DMS53 (cell line): ENCODE measurements at regions not wholly inside any gene's neighbourhood (a gene's known extent, or its start where the extent isn't known, plus 50 kb on each side); places are given as distances from the start of the nearest gene placed in this dataset.

Source experiments
- DNase-seq: peaks from one replicate; lab custom pipeline; 2025; lab: John Stamatoyannopoulos, UW

- no peak for DNase-seq
These were observed 211.7 kb downstream of the LIG4 start for GRCh38 chr13:108003626-108004025.

DNA sequence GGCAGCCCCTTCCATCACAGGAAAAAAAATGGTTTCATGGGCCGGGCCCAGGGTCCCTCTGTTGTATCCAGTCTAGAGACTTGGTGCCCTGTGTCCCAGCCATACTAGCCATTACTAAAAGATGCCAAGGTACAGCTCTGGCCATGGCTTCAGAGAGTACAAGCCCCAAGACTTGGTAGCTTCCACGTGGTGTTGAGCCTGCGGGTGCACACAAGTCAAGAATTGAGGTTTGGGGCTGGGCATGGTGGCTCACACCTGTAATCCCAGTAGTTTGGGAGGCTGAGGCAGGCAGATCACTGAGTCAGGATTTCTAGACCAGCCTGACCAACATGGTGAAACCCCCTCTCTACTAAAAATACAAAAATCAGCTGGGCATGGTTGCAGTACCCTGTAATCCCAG is 214.3 kb downstream of the LIG4 start:
- no peak for DNase-seq

GRCh38 chr13:107999751-108000150 is 215.6 kb downstream of the LIG4 start:
- DNase-seq, result no peak

- DNase-seq, result no peak
These were observed 221.2 kb downstream of the LIG4 start for GRCh38 chr13:107994137-107994536.

DNA sequence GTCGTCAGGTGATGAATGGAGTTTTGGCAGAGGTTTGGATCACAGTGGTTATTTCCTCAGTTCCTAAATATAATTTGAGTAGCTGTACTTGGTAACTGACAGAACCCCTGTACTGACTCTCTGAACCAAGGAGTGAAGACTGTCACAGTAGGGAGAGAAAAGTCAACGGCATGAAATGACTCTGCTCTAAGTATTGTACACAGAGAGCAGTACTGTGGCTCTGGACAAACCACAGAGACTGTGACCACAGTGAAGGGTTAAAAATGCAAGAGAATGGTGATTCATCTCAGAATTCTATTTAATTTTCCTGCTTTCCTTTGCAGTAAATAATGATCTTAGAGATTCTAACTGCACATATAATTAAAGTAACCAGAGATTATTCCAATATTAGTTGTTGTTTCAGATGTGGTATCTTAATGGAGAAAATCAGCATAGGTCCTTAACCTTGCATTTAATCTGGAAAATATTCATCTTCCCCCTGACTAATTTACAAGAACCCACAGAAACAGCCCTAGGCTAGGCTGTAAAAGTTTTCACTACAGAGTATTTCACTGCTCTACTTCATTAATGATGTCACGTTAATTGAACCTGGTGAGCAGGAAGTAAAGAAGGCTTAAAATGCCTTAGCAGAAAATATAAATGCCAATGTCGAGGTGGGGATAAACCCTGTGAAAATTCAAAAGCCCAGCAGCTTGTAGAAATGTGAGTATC is 221.9 kb downstream of the LIG4 start:
- no peak for DNase-seq

DNA sequence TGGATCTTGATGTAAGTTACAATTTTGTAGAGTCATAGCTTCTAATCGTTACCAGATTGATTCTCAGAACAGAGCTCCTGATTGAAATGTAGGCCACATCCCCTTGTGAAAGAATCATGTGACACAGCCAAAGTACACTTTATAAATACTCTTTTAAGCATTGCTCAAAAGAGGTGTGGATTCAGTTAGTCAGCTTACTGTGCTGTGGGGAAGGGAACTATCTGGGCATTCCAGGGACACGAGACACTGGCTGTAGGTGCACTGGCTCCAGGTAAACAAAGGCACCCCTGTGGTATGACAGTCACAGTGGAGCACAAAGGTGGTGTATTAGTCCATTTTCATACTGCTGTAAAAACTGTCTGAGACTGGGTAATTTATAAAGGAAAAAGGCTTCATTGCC is 222.8 kb downstream of the LIG4 start:
- DNase-seq, result no peak

DNA sequence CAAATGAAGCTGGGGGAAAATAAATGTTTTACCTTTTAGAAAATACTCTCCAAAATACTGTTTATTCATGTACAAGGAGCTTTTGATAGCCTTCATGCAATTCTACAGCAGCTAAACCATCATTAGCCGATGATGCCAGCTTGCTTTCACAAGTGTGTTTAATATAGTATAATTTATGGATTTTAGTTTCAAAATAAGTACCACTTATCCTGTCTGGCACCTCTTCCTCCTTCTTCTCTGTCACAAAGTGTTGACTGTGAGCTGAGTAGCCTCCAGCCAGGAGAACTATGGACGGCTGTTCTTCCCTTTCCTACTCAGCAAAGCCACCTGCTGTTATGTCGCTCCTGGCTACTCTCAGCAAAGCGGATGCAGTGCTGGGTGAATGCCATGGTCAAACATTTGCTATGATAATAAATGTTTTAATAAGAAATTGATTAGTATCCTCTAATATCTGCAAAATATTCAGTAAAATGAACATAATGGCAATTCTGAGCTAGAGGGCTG is 238.2 kb downstream of the LIG4 start:
- DNase-seq, result peak; percentile 11

DNA sequence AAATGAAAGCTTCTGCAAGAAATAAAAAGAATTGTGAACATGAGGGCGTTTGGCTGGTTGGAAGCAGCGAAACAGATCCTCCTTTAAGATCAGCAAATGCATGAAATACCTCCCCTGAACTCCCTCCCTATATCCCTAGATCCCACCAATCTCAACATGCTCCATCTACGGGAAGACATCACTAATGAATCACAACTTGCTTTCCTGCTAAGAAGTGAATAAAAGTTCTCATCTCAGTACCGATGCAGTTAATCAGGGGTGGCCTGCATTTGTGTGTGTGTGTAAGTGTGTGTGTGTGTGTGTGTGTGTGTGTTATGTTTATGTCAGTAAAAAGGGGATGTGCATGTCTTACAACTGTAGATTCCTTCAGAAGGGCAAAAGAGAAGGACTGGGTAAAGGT is 238.7 kb downstream of the LIG4 start:
- no peak for DNase-seq

DNA sequence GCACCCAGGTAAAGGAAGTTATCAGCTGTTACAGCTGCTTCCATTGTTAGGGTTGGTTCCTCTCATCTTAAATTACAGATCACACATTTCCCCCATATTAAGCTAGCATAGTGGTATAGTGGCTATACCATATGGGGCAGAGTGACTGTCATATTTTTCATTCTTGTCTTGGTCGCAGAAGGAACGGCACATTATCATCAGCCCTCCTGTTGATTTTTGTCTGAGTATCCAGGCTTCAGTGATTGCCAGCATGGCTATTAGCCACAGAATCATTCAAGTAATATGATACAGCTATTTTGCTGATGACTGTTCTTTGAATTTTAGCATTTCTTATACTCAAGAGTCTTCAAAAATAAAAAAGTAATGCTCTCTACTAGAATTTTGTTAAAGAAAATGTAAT is 240.9 kb downstream of the LIG4 start:
- DNase-seq, result no peak

GRCh38 chr13:107969546-107969945 is 245.8 kb downstream of the LIG4 start:
- no peak for DNase-seq

DNA sequence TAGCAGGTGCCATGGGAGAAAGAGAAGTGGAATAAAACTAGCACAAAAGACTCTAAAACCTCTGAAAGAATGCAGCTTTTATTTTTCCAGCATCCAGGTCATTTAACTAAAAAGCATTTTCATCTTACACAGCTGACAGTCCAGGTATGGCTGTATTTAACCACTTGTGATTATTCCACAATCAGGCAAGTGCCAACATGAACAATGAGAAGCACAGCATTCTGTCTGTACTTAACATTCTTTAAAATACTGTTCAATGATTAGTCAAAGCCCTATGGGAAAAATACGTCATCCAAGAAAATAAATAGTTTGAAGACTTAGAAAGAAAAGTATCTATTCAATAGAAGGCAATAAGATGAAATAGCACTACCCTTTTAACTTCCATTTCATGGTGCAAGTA is 246.9 kb downstream of the LIG4 start:
- DNase-seq, result no peak

GRCh38 chr13:107964395-107964794 is 250.9 kb downstream of the LIG4 start:
- DNase-seq, result peak; percentile 64

- DNase-seq, result peak; percentile 4
These were observed 253.3 kb downstream of the LIG4 start for GRCh38 chr13:107961849-107962608.

GRCh38 chr13:107960301-107960700 is 255.0 kb downstream of the LIG4 start:
- DNase-seq, result no peak

DNA sequence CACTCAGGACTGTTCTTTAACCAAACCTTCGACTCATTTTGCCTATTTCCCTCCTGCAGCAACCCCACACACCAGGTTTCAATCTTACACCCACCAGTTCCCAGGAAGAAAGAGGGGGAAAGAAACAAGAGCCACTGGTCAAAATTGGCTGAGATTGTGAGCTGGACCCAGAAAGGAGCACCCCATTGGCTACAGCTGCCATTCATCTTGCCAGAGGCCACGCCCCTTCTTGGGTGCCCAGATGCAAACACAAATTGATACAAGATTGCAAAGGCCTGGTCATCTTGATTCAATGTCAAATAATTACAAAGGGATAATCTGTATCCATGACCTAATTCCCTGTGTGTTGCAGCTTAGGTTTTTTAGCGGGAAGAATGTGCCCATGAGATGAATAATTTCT is 258.4 kb downstream of the LIG4 start:
- no peak for DNase-seq

GRCh38 chr13:107942030-107942617 is 273.2 kb downstream of the LIG4 start:
- no peak for DNase-seq

DNA sequence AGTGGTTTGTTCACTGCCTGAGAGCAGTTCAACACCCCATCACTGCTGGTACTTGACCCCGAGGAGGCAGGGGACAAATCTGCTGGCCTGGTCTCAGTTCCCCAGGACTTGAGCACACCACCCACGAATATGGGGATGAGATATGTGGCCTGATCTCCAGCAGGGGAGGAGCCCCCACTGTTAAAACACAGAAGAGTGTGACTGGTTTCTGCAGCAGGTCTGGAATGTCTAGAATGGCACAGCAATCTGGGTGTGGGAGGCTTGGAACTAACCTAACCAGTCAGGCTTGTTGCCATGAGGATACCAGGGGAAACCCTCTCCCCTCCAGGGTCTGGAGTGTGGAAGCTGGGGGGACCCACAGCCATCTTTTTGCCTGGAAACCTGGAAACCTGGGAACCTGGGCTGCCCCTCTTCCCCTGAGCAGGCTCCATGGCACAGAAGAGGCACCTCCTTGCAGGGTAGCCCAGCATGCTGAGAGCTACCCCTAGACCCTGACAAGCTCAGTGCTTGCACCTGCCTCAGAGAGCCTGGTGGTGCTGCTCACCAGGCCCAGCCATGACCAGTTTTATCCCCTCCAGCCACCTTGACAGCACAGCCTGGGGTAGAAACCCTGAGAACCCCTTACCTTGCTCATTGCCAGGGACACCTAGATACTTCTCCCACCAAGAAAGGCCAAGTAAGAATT is 273.8 kb downstream of the LIG4 start:
- DNase-seq, result no peak

GRCh38 chr13:107937848-107938247 is 277.5 kb downstream of the LIG4 start:
- no peak for DNase-seq

DNA sequence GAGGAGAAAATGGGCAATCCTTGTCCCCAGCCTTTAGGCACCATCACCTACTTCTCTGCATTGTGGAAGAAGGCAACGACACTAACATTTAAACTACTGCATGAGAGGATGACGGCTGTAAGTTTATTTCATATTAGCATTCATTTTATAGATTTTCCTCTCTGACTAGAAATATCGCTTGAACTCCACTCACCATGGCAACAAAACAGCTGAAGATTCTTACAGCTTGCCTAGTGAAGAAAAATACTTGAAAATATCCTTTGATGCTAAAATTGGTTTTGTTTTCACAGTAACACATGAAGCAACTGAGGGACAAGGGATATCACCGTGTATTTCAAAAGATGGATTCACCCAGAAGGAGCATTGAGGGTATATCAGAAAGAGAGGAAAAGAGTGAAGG is 284.3 kb downstream of the LIG4 start:
- DNase-seq, result no peak

- DNase-seq, result no peak
These were observed 286.6 kb downstream of the LIG4 start for GRCh38 chr13:107928762-107929161.

GRCh38 chr13:107927557-107927956 is 287.8 kb downstream of the LIG4 start:
- DNase-seq, result no peak

GRCh38 chr13:107926515-107926914 is 288.8 kb downstream of the LIG4 start:
- DNase-seq, result peak; percentile 34
